HG02885 (cell line): ENCODE measurements at regions not wholly inside any gene's neighbourhood (a gene's known extent, or its start where the extent isn't known, plus 50 kb on each side); places are given as distances from the start of the nearest gene placed in this dataset.

Experiments
- ATAC-seq: cut with Tn5 transposase; IDR thresholded peaks from one replicate; pipeline ENCODE4 v1.9.1; 2021; ENCODE audit warnings: mild to moderate bottlenecking; ENCODE audit not compliant: unreplicated experiment, poor library complexity

GRCh38 chr9:16192403-16193017, 639.7 kb downstream of the CCDC171 start:
- ATAC-seq = no peak

DNA sequence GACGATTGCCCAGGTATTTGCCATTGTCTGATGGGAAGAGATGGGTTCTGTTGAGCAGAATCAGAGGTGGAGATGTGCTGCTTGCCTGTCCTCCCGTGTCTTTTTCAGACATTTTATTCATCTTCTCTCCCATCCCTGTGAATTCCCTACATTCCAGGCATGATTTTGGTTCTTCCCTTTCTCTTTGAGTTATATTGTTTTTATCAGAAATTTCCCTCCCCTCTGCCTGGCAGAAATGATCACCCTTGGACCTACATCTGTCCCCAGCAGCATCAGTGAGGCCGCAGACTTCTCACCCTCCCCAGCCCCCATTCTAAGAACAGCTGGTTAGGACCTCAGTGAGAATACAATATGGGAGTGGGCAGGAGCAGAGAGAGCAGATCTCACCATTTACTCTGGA, 640.2 kb downstream of the CCDC171 start:
- ATAC-seq = no peak

- ATAC-seq = no peak
These were observed 643.4 kb downstream of the CCDC171 start for GRCh38 chr9:16196206-16196605.

DNA sequence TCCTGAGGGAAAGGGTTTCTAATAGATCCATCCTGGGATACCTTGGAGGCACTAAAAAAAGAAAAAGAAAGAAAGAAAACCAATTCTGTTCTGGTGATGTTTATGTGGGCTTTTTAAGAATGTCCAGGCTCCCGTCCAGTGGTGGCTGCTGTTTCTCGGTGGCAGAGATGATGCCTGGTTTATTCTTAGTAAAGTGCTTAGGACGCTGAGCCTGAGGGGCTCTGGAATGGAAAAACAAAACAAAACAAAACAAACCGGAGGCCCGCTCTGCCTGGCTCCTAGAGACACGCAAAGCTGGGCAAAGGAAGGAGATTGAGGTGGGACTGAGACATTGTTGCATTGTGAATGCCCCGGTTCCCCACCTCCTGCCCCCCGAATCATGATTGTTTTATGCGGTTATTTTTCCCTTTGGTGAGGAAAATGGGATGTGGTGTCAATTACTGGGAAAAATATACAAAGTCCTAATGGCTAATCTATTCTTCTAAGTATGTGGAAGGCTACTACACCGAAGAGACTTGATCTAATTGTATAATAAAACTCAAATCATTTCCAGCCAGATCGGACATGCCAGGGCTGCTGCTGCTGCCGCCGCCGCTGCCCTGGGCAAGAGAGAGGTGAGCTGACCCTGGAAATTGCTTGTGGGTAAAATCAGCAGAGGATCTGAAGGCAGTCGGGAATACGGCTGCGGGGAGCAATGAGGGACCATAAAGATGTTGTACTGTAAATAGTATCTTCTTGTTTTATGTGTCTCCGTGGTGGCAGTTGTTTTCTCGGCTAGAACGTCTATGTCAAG, 644.9 kb downstream of the CCDC171 start:
- ATAC-seq = no peak

GRCh38 chr9:16198996-16199395, 646.2 kb downstream of the CCDC171 start:
- no peak for ATAC-seq

DNA sequence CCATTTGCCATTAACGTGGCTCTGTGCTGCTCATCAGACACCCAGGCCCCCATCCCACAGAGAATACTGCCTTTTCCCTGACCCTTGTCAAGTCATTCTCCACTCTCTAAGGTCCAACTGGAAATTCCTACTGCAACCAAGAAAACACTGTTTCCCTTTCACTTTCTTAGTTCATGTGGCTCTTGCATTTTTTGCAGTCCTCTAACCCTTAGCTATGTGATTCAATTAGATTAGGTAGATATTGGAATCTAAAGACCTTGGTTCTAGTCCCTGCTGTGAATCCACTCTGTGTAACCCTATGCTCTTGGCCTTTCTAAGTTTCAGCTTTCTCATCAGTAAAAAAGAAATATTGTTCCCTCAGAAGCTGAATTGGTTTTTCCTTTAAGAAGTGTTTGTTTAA, 649.4 kb downstream of the CCDC171 start:
- ATAC-seq = no peak

DNA sequence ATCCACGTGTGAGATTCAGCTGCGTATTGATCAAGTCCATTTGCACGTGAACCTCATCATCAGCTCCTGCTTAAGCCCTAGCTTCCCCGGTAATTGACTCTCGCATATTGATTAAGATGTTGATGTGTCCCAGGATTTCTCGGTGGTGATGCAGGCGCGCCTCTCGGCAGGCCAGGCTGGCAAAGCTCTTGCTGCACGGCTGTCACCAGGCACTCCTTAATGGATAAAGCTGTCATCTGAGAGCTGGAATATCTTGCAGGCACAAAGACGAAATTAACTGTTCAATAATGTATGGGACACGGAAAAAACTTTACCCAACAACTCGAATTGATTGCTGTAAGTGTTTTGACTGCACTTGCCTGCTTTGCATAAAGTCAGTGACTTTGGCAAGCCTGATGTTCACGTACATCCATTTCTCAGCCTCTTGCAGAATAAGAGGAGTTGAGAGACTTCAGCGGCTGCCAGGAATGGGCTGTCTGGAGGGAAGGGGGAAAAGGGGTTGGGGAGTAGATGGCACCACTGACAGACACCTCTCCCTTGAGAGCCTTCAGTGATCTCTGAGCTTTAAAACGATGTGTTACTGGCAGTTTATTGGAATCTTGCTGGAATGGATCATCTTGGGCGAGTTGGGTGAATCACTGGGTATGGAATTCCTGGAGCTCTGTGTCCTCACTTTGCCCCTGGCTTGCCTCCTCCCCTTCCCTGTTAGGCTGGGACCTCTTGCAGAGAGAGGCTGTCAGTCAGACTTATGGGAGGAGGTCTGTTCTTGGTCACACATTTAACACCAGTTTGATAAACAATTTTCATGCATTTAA, 650.3 kb downstream of the CCDC171 start:
- ATAC-seq = no peak

GRCh38 chr9:16203729-16204573, 651.1 kb downstream of the CCDC171 start:
- no peak for ATAC-seq

DNA sequence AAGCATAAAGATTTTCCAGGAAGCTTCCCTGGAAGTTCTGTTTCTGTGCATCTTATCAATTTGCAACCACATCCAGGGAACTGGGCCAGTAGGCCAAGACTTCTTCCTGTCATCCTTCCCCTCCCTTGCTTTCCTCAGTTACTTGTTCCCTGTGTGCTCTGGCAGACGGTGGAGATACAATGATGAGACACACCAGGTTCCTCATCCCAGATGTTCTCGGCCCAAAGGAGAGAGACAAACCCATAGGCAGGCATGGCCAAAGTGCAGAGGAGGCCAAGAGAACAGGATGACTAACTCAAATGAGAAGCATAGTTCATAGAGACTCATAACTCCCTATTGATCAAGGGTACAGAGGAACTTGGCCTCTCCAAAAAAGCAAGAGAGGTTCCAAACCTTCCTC, 652.6 kb downstream of the CCDC171 start:
- ATAC-seq = no peak

GRCh38 chr9:16206518-16206917, 653.7 kb downstream of the CCDC171 start:
- ATAC-seq = no peak

DNA sequence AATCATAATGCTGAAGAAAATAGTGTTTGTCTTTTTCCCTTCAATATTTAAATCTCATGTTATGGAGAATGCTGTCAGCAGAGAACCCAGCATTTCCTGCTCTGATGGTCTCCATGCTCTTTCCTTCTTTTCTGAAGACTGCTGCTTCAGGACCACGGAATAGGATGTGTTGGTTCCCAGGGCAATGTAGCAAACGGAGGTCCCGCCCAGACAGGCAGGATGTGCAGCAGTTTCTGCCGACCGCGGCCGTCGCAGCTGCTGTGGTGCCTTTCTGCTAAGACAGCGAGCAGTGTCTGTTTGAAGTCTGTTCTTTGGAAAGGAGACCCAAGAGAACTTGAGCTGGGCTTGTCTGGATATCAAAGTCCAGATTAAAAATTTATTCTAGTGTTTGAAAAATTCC, 654.3 kb downstream of the CCDC171 start:
- ATAC-seq = peak; percentile 41

GRCh38 chr9:16210440-16210839, 657.6 kb downstream of the CCDC171 start:
- no peak for ATAC-seq

GRCh38 chr9:16211946-16212345, 658.5 kb downstream of the BNC2 start:
- no peak for ATAC-seq

- ATAC-seq = no peak
These were observed 656.5 kb downstream of the BNC2 start for GRCh38 chr9:16213781-16214515.

DNA sequence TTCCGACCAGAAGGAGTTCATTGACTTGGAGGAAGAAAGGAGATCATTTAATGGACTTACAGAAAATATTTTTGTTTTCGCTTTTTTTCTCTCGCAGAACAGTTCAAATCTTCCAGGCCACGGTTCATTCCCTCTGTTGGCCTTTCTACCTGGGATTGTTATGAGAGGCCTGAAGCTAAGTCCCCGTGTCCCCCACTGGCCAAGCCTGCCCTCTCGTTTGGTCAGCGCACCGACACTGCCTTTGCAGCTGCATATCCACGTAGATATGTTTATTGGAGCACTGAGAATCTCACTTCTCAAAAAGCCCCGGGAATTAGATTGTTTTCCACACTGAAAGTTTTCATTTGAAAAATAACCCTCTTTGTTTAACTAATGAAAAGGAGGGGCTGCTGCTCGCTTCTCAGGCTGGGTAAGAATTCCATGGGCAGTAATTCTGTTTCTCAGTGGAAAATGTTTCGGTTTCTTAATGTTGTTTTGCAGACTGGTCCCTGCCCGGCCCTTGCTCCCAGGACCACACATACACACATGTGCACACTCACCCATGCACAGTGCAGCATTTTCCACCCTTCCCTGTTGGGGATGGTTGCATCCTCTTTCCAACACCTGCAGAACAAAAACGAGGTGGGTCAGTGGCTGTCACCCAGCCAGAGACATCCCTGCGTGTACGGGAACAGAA, 655.7 kb downstream of the BNC2 start:
- ATAC-seq = no peak

DNA sequence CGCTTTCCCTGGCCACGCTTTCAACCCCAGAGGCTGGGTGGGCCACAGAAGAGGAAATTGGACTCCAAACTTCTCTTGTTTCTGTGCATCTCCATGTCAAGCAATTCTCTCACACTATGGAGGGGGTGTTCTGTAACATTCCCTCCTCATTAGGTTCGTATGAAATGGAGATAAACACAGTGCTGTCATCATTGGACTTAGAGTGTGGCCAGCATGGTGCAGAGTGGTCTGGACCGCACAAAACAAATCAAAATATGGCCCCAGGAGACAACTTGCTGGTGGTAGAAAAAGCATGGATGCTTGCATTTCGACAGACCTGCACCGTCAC, 655.2 kb downstream of the BNC2 start:
- no peak for ATAC-seq

DNA sequence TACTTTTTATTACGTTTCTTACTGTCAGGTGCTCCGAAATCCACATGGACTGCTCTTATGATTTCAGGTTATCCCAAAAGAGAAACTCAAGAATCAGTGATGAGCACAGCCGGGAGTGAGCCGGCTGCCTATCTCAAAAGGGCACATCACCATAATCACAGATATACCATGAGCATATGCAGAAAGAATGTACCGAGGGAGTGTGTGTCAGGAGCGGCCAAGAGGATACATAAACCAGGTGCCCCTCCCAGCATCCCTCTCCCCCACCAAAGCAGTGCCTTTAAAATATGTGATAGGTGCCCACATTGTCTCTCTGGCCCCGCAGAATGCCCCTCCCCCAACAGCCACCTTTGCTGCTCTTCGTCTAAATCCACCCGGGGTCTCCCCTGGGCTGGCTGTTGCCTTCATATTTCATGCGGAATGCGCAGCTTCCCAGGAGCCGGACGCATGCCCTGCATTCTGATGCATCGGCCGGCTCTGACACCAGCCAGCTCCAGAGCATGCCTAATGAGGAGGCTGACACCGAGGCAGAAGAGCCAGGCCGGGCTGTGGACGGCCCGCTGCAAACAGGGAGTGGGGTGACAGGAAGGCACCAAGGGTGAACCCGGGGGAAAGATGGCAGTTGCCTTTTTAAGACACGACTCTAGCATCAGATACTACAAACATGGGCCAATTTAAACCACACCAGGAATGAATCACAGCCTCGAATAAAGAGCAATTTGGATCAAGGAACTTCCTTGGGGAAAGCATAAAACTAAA, 652.3 kb downstream of the BNC2 start:
- no peak for ATAC-seq

DNA sequence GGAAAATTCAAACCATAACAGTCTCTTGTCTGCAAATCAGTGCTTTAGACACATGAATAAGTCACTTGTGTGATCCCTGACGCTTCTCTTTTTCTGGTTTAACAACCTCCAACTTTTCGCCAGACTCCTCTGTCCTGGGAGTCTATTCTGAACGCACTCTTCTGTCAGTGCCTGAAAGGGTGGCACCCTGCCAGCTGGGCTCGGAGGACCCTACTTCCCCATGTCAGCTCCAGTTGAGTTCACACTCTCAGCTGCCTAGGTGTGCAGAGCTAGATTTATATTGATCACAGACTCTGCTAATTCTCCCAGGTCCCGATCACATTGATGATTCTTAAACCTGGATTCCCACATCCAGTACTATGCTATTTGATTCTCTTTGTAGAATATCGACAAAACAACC, 649.1 kb downstream of the BNC2 start:
- ATAC-seq = no peak
